ENCODE measurements at regions not wholly inside any gene's neighbourhood (a gene's known extent, or its start where the extent isn't known, plus 50 kb on each side); places are given as distances from the start of the nearest gene placed in this dataset.

DNA sequence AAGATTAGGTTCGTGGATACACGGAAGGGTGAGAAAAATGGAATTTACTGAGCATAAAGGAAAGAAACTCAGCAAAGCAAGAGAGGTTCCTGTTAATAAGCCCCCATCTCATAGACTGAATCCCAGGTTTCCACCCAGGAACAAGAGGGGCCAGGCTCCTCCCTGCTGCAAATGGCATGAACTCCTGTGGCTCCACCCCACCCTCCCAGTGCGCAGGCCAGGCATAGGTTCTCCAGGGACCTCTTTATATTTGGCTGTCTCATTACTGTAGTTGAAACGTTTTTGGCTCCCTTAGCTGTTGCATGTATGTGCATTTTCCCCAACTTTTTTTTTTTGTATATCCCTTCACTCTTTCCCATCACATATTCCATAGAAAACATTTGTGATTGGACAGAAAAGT is 217.8 kb upstream of the NRP1 start:
- H3K27me3 ChIP-seq = no peaks in the 10 kb centered on the region; the same call in 1 of the 2 replicates
- H3K9me3 ChIP-seq = no peaks in the 10 kb centered on the region
- H3K36me3 ChIP-seq = no peaks in the 10 kb centered on the region
- no peak overlapping the region for H3K4me3 ChIP-seq
- no peak for DNase-seq

DNA sequence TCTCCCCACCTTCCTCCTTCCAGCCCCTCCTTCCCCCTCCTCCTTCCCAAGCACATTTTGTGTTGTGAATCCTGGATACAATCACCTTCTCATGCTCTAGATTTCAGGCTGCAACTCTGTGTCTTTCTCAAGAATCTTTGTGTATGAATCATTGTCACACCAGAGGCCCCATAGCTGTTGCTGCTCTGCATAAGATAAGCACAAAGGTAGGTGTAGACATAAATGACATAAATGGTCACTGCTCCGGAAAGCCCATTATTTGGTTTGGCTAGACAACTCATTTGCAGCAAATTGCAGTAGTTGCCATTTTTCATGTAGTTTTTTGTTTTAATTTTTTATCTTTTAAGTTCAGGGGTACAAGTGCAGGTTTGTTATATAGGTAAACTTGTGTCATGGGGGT is 216.3 kb upstream of the NRP1 start:
- Histone ChIP-seq H3K27me3 (no peaks in the 10 kb centered on the region; the same call in 1 of the 2 replicates), H3K9me3 (no peaks in the 10 kb centered on the region), H3K4me3 (no peak overlapping the region), H3K36me3 (no peaks in the 10 kb centered on the region)
- DNase-seq = no peak

- H3K4me3 ChIP-seq = no peak overlapping the region
- no peaks in the 10 kb centered on the region; the same call in 1 of the 2 replicates for H3K27me3 ChIP-seq
- H3K36me3 ChIP-seq = no peaks in the 10 kb centered on the region
- no peak for DNase-seq
- peaks cover 6% of the 10 kb centered on the region; the same call in 1 of the 2 replicates for H3K9me3 ChIP-seq
These were observed 213.5 kb upstream of the NRP1 start for GRCh38 chr10:33547976-33548375.

DNA sequence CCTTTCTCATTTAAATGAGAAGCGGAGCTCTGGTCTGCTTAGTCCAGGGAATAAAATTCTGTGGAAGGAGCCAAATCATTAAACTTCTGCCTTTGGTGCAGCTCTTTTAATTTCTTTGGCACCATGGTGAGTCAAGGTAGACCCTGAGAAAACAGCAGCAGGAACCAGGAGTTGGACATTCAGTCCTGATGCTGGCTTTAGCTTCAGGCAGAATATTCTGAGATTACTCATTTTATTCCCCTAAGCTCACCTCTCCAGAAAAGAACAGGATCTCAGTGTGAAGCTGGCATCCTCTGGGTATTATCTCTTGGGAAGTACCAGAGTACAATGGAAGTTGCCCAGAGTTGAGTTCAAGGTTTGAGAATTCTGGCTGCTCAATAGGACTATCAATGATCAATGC is 211.6 kb upstream of the NRP1 start:
- DNase-seq = no peak
- Histone ChIP-seq H3K4me3 (no peak overlapping the region), H3K27me3 (no peaks in the 10 kb centered on the region; the same call in 1 of the 2 replicates), H3K36me3 (no peaks in the 10 kb centered on the region), H3K9me3 (peaks cover 6% of the 10 kb centered on the region; the same call in 1 of the 2 replicates)

DNA sequence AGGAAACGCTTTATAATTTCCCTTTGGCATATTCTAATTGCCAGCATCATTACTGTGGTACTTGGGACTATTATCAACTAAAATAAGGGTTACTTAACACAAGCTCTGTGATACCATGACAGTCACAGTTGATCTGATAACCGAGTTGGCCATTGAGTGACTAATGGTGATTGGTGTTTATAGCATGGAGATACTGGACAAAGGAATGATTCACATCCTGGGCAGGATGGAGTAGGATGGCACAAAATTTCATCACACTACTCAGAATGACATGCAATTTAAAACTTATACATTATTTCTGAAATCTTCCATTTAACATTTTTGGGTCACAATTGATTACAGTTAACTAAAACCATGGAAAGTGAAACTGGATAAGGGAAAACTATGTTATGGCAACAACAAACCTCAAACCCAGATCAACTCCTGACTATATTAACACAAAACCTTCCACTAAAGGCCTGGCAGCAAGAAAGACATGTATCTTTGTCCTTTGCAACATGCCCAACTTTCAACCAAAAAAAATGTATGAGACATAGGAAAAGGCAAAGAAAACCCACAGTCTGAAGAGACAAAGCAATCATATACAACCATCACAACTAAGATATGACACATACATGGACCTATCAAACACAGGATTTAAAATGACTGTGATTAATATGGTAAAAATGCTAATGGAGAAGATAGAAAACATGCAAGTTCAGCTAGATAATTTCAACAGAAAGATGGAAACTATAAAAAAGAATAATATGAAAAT is 208.5 kb upstream of the NRP1 start:
- H3K9me3 ChIP-seq = peaks cover 6% of the 10 kb centered on the region; the same call in 1 of the 2 replicates
- no peak for DNase-seq
- H3K4me3 ChIP-seq = no peak overlapping the region
- no peaks in the 10 kb centered on the region for H3K36me3 ChIP-seq
- no peaks in the 10 kb centered on the region for H3K27me3 ChIP-seq

- no peak for DNase-seq
- no peak overlapping the region for H3K4me3 ChIP-seq
- peaks cover 5% of the 10 kb centered on the region; the same call in 1 of the 2 replicates for H3K9me3 ChIP-seq
These were observed 204.6 kb upstream of the NRP1 start for GRCh38 chr10:33539116-33539515.

DNA sequence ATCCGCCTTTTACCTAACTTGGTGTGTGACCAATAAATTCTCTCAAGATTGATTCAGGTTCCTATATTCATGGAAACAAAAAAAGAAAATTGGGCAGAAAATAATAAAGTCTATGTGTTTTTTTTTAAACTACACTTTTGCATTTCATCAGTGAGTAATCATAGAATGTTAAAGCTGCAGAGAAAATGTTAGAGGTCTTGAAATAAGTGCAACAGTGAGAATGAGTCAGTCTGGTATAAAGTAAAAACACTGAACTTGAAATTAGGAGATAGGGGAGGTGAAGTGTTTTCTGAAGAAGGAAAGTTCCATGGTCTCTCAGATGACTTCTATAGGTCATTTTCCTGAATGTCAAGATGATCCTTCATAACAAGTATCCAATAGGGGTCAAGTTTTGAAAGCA is 202.6 kb upstream of the NRP1 start:
- H3K9me3 ChIP-seq = no peaks in the 10 kb centered on the region
- H3K27me3 ChIP-seq = no peaks in the 10 kb centered on the region
- no peak overlapping the region for H3K4me3 ChIP-seq
- H3K36me3 ChIP-seq = no peaks in the 10 kb centered on the region
- no peak for DNase-seq

More at GRCh38 chr10:33539116-33539515, 204.6 kb upstream of the NRP1 start:
- H3K27me3 ChIP-seq = no peaks in the 10 kb centered on the region
- H3K36me3 ChIP-seq = no peaks in the 10 kb centered on the region

GRCh38 chr10:33536508-33536907 is 202.0 kb upstream of the NRP1 start:
- H3K36me3 ChIP-seq = no peaks in the 10 kb centered on the region
- DNase-seq = no peak
- no peaks in the 10 kb centered on the region for H3K27me3 ChIP-seq
- H3K9me3 ChIP-seq = no peaks in the 10 kb centered on the region
- H3K4me3 ChIP-seq = no peak overlapping the region

- Histone ChIP-seq H3K36me3 (no peaks in the 10 kb centered on the region), H3K9me3 (no peaks in the 10 kb centered on the region), H3K27me3 (no peaks in the 10 kb centered on the region), H3K4me3 (no peak overlapping the region)
- no peak for DNase-seq
These were observed 201.4 kb upstream of the NRP1 start for GRCh38 chr10:33535866-33536265.

DNA sequence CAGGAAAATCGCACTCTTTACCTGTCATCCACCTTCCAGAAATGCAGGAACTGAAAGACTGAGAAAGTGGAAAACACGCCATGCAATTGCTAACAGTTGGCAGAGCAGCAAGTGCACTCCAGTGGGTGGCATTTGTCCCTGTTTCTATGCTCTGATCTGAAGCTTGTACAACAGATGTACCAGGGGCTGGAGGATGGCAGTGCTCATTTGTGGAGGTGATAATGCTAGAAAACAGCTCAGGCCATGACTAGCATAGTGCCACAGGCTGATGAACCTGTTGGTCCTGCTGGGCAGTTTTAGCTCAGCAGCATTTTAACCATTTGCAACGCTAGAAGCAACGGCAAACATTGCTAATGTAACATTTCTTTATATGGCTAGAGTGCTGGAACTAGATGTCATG is 199.9 kb upstream of the NRP1 start:
- H3K36me3 ChIP-seq = no peaks in the 10 kb centered on the region
- no peak overlapping the region for H3K4me3 ChIP-seq
- no peaks in the 10 kb centered on the region for H3K27me3 ChIP-seq
- no peaks in the 10 kb centered on the region for H3K9me3 ChIP-seq
- no peak for DNase-seq

DNA sequence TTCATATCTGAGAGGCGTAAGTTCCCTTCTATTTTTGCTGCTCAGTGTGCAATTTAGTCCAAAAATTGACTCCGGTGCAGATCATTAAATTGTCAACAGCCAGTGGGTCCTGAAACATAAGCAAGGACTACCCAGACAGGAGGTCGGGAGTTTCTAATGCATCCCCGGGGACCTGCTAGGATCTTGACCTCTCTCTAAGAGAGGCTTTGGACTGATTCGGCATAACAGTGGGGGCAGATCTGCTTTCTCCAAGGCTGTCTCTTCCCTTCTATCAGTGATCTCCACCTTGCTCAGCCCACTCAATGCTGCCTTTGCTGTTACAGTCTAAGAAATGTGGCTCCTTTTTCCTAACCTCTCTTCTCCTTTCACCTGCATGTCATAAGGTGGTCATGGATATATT is 199.1 kb upstream of the NRP1 start:
- H3K36me3 ChIP-seq = no peaks in the 10 kb centered on the region
- H3K4me3 ChIP-seq = no peak overlapping the region

GRCh38 chr10:33532901-33533300 is 198.4 kb upstream of the NRP1 start:
- H3K4me3 ChIP-seq = no peak overlapping the region
- no peaks in the 10 kb centered on the region for H3K36me3 ChIP-seq
- no peaks in the 10 kb centered on the region for H3K27me3 ChIP-seq
- no peak for DNase-seq
- H3K9me3 ChIP-seq = peaks cover 3% of the 10 kb centered on the region; the same call in 1 of the 2 replicates

More for the DNA sequence above, 199.1 kb upstream of the NRP1 start:
- no peaks in the 10 kb centered on the region for H3K27me3 ChIP-seq
- no peaks in the 10 kb centered on the region; the same call in 1 of the 2 replicates for H3K9me3 ChIP-seq
- DNase-seq = no peak

DNA sequence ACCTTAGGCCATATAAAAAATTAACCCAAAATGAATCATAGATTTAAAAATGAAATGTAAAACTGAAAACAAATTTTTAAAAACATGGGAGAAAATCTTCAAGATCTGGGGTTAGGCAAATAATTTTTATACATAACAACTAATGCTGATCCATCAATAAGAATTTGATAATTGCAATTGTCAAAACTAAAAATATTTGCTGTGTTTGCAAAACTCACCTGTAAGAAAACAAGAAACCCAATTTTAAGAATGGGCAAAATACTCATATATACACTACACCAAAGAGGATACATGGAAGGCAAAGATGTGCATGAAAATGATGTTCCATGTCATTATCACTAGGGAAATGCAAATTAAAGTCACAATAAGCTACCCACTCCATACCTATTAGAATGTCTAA is 194.8 kb upstream of the NRP1 start:
- no peaks in the 10 kb centered on the region for H3K36me3 ChIP-seq
- peaks cover 3% of the 10 kb centered on the region; the same call in 1 of the 2 replicates for H3K9me3 ChIP-seq
- H3K4me3 ChIP-seq = no peak overlapping the region
- no peak for DNase-seq
- H3K27me3 ChIP-seq = no peaks in the 10 kb centered on the region

- Histone ChIP-seq H3K9me3 (peaks cover 3% of the 10 kb centered on the region; the same call in 1 of the 2 replicates), H3K36me3 (no peaks in the 10 kb centered on the region), H3K4me3 (no peak overlapping the region), H3K27me3 (no peaks in the 10 kb centered on the region)
- DNase-seq = no peak
These were observed 190.5 kb upstream of the NRP1 start for GRCh38 chr10:33524966-33525365.

DNA sequence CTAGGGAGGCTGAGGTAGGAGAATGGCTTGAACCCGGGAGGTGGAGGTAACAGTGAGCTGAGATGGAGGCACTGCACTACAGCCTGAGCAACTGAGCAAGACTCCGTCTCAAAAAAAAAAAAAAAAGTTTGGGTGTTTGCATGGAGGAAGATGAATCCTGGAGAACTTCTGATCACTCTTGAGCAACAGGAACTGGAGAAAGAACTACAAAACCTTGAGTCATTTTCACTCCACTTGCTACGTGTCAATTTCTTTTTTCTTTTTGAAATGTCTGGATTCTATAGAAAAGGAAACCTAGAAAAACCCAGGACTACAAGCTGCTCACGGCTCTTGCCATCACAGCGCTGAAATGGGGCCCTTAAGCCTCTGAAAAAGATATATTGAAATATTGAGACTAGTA is 189.6 kb upstream of the NRP1 start:
- peaks cover 3% of the 10 kb centered on the region; the same call in 1 of the 2 replicates for H3K9me3 ChIP-seq
- H3K36me3 ChIP-seq = no peaks in the 10 kb centered on the region
- no peak overlapping the region for H3K4me3 ChIP-seq
- H3K27me3 ChIP-seq = 0 out of 2 replicates have a peak, but pooled peaks cover 2% of the 10 kb centered on the region
- DNase-seq = no peak

DNA sequence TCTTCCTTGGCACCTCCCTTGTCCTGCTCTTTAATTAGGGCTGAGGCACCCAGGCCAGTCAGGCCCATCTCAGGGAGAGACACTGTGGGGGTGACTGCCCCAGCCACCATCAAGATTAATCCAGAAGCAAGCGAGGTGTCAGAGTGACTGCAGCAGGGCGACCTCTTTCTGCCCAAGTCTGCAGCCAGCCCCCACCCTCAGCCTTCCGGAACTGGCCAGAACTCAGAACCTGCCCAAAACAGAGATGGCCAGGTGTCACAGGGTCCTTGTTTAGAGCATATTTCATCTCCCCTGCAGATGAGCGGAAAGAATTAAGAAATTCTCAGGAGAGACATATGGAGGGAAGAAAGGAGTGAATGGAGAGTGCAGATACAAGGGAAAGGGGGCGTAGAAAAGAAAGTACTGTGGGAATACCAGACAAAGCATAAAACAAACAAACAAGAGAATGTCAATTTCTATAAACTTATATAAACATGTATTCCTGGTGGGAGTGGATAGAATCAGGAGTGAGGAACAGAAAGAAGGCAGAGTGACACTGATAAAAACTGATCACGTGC is 188.8 kb upstream of the NRP1 start:
- H3K36me3 ChIP-seq = no peaks in the 10 kb centered on the region
- H3K9me3 ChIP-seq = 0 out of 2 replicates have a peak, but pooled peaks cover 3% of the 10 kb centered on the region
- no peak overlapping the region for H3K4me3 ChIP-seq
- 0 out of 2 replicates have a peak, but pooled peaks cover 2% of the 10 kb centered on the region for H3K27me3 ChIP-seq
- no peak for DNase-seq

- H3K4me3 ChIP-seq = no peak overlapping the region
- no peaks in the 10 kb centered on the region for H3K36me3 ChIP-seq
These were observed 187.4 kb upstream of the NRP1 start for GRCh38 chr10:33521904-33522303.

GRCh38 chr10:33521062-33521461 is 186.6 kb upstream of the NRP1 start:
- Histone ChIP-seq H3K27me3 (0 out of 2 replicates have a peak, but pooled peaks cover 2% of the 10 kb centered on the region), H3K9me3 (no peaks in the 10 kb centered on the region), H3K36me3 (no peaks in the 10 kb centered on the region), H3K4me3 (no peak overlapping the region)
- no peak for DNase-seq

More at GRCh38 chr10:33521904-33522303, 187.4 kb upstream of the NRP1 start:
- H3K9me3 ChIP-seq = no peaks in the 10 kb centered on the region
- H3K27me3 ChIP-seq = 0 out of 2 replicates have a peak, but pooled peaks cover 2% of the 10 kb centered on the region
- DNase-seq = no peak
